Loucy (cell line): ENCODE measurements at regions not wholly inside any gene's neighbourhood (a gene's known extent, or its start where the extent isn't known, plus 50 kb on each side); places are given as distances from the start of the nearest gene placed in this dataset.

Source experiments
- EZH2phosphoT487 ChIP-seq: fragments of 200-600 bp; IDR thresholded peaks from 2 replicates; pipeline ENCODE4 v1.6.1; 2018; ENCODE audit warnings: antibody characterized with exemption, mild to moderate bottlenecking, moderate library complexity, borderline replicate concordance
- TF ChIP-seq, protein P1 (sequence below): fragments of 200-600 bp; sonication (generic); conservative IDR thresholded peaks from 2 replicates; pipeline ENCODE4 v1.5.1; 2014; ENCODE audit warnings: mild to moderate bottlenecking, antibody characterized with exemption, low read length

DNA sequence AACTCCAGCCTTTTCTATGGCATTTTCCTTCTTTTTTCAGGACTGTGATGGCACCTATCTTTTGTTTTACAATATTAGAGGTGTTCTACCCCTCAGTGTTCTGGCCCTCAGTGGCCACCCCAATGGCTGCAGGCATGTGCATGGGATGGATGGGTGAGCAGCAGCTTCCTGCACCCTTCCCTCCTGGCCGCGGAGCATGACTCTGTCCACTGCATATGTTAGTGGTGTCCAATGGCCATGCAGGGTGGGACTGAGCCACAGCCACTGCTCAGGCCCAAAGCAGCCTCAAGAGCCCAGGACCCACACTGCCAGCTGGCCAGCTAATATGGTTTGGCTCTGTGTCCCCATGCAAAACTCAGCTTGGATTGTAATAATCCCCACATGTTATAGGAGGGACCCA is 1032.3 kb upstream of the FBXO33 start:
- TF ChIP-seq, protein P1, sequence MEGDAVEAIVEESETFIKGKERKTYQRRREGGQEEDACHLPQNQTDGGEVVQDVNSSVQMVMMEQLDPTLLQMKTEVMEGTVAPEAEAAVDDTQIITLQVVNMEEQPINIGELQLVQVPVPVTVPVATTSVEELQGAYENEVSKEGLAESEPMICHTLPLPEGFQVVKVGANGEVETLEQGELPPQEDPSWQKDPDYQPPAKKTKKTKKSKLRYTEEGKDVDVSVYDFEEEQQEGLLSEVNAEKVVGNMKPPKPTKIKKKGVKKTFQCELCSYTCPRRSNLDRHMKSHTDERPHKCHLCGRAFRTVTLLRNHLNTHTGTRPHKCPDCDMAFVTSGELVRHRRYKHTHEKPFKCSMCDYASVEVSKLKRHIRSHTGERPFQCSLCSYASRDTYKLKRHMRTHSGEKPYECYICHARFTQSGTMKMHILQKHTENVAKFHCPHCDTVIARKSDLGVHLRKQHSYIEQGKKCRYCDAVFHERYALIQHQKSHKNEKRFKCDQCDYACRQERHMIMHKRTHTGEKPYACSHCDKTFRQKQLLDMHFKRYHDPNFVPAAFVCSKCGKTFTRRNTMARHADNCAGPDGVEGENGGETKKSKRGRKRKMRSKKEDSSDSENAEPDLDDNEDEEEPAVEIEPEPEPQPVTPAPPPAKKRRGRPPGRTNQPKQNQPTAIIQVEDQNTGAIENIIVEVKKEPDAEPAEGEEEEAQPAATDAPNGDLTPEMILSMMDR = no peak
- TF ChIP-seq EZH2phosphoT487 = no peak
